Iris pigment epithelial cell (primary cell): ENCODE measurements at regions not wholly inside any gene's neighbourhood (a gene's known extent, or its start where the extent isn't known, plus 50 kb on each side); places are given as distances from the start of the nearest gene placed in this dataset.
A peak's percentile ranks its signal among the peaks of the same experiment; 100 is the strongest.

ENCODE experiments used
- DNase-seq: peaks from one replicate; pipeline ENCODE4 v3.0.0-alpha.2; 2011; ENCODE audit warnings: low read depth

GRCh38 chr20:6231556-6231955, 108.7 kb upstream of the FERMT1 start:
- DNase-seq = peak; percentile 67

DNA sequence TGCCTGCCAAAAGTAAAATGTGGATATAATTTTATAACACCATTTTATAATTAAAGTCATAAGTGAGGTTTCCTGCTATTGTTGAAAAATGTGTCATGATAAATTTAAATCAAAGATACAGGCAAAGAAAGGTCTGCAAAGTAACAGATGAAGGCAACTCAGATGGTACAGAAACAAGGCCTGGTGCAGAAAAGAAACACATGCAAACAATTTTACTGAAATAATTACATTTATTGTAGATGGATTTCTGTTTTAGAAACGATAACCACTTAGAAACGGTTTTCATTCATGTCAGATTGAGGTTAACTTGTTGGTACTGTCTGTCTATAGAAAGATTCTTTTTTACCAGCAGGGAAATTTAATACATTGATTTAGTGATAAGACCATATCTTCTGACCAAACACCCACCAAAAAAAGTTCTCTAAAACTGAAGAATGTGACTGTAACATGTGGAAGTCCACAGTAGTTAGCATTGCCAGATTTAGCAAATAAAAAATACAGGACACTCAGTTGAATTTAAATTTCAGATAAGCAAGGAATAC, 105.5 kb upstream of the FERMT1 start:
- no peak for DNase-seq

- DNase-seq = no peak
These were observed 90.5 kb upstream of the FERMT1 start for GRCh38 chr20:6213311-6213710.

DNA sequence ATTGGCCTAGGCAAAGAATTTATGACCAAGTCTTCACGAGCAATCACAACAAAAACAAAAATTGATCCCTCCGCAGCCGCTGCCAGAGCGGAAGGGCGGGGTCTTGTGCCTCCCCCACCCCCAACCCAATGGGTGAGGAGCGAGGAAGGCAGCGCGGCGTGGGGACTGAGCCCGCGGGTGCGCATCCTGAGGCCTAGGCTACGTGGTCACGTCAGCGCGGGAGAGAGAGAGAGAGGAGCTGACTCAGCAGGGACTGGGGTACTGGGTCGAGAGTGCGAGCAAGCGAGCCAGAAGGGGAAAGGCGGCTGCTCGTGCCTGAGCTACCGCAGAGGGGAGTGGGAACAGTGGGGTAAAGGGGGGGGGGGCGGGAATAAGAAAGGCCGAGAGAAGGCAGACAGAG, 90.1 kb upstream of the FERMT1 start:
- no peak for DNase-seq

GRCh38 chr20:6209093-6209492, 86.3 kb upstream of the FERMT1 start:
- no peak for DNase-seq

DNA sequence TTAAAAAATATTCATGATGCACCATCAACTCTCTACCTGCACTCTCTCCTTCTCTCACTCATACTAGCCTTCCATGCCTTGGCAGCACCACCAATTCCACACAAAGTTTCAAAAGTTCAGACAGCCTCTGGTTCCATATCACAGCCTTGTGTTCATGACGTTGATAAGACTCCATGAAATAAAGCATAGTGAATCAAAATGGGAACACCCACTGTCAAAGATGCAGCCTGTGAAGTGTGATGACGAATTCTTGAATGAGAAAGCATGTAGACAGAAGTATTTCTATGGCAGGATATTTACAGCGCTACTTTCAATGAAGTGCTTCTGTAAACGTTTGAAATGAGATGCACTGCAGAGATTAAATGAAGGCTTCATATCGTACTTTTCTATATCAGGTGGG, 77.3 kb upstream of the FERMT1 start:
- no peak for DNase-seq

GRCh38 chr20:6185268-6185667, 62.4 kb upstream of the FERMT1 start:
- DNase-seq = no peak

GRCh38 chr20:6184086-6184485, 61.3 kb upstream of the FERMT1 start:
- no peak for DNase-seq

DNA sequence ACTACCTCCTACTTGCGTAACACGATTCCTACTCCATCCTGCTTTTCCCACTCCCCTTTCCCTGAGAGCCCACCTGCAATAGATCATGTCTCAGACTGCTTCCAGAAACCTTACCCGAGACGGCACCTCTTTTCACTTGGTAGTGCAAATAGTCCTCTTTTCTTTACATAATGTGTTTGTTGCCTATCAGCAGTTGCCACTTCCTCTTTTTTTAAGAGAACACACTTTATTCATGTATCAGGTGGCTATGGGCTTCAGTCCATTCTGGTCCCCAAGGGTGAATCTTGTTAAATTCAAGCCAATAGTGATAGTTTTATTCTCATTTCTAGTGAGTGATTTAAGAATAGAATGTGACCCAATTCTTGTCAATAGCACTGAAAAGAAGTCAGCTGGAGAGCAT, 57.7 kb upstream of the FERMT1 start:
- no peak for DNase-seq

DNA sequence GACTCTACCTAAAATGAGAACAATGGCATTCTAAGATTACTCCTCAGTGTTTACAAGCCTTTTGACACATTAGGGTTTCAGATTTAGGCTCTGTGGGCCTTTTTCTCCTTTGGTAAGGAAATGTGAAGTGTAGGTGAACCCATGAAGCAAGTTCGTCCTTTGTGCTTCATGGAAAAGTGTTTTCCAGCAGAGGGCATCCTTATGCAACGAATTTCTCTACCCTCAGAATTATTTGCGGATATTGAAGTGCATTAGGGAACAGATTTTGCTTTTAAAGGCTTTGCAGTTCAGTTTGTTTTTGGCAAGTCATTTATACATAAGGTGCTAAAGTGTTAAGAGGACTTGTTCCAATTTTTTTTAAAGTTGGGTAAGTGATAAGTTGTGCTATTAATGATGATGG, 55.7 kb upstream of the FERMT1 start:
- peak; percentile 64 for DNase-seq

DNA sequence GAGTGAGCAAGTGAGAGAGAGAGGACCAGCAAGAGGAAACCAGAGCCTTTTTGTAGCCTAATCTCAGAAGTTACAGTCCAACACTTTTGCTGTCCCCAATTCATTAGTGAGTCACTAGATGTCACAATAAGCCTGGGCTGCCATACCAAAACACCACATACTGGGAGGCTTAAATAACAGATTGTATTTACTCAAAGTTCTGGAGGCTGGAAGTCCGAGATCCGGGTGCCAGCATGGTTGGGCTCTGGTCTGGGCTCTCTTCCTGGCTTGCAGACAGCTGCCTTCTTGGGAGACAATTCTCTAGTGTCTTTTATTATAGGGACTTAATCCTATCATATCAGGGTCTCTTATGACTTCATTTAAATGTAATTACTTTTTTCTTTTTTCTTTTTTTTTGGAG, 50.7 kb upstream of the FERMT1 start:
- no peak for DNase-seq
